ENCODE measurements at regions not wholly inside any gene's neighbourhood (a gene's known extent, or its start where the extent isn't known, plus 50 kb on each side); places are given as distances from the start of the nearest gene placed in this dataset.

GRCh38 chr1:172790245-172790644 lies 131.3 kb downstream of the FASLG start:
- TF ChIP-seq CTCF (IDR thresholded peaks at IDR 0.05): no peak
- no peak for TF ChIP-seq EZH2phosphoT487 (IDR thresholded peaks at IDR 0.05)
